ENCODE measurements at regions not wholly inside any gene's neighbourhood (a gene's known extent, or its start where the extent isn't known, plus 50 kb on each side); places are given as distances from the start of the nearest gene placed in this dataset.

DNA sequence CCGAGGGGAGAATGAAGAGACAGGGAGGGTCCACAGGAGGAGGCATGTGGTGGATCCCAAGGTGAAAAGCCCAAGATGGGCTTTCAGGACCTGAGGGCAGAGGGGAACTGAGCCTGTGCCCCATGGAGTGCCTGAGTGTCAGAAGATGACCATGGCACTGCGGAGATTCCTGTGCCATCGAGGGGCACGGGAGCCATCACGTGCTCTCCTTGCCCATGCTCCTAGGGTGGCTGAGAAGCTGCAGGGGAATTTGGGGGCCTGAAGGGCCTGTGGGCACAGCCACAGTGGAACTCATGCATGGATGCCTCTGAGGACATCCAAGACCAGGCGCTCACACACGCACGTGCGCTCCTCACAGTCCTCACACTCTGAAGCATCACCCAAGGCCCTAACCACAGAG, 56.1 kb upstream of the GLI2 start:
- TF ChIP-seq, protein P1, sequence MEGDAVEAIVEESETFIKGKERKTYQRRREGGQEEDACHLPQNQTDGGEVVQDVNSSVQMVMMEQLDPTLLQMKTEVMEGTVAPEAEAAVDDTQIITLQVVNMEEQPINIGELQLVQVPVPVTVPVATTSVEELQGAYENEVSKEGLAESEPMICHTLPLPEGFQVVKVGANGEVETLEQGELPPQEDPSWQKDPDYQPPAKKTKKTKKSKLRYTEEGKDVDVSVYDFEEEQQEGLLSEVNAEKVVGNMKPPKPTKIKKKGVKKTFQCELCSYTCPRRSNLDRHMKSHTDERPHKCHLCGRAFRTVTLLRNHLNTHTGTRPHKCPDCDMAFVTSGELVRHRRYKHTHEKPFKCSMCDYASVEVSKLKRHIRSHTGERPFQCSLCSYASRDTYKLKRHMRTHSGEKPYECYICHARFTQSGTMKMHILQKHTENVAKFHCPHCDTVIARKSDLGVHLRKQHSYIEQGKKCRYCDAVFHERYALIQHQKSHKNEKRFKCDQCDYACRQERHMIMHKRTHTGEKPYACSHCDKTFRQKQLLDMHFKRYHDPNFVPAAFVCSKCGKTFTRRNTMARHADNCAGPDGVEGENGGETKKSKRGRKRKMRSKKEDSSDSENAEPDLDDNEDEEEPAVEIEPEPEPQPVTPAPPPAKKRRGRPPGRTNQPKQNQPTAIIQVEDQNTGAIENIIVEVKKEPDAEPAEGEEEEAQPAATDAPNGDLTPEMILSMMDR (IDR thresholded peaks at IDR 0.05), result no peak
- TF ChIP-seq POLR2A (IDR thresholded peaks at IDR 0.05), result no peak

All from heart left ventricle (tissue), 13 donors.